Adrenal gland (tissue), 9 donors: ENCODE measurements at regions not wholly inside any gene's neighbourhood (a gene's known extent, or its start where the extent isn't known, plus 50 kb on each side); places are given as distances from the start of the nearest gene placed in this dataset.

Source experiments
- DNase-seq, 7 donors: peaks; one replicate each; pipeline ENCODE4 v3.0.0-alpha.2; 2019 to 2020
- H3K27ac ChIP-seq, 5 donors: fragments of 200-600 bp; sonication (generic) in 4 of 5; 1 replicate in 3 of 5; 2 replicates in 2 of 5; pipeline versions ENCODE4 v1.5.1 to v1.8.0; 2016 to 2020; ENCODE audit warnings: mild to moderate bottlenecking in 1 of 5
- H3K27me3 ChIP-seq: fragments of 200-600 bp; 2 replicates; pipeline ENCODE4 v1.8.0; 2021
- H3K36me3 ChIP-seq, 2 donors: fragments of 200-600 bp; replicated peaks in 1 of 2; 1 replicate in 1 of 2; 2 replicates in 1 of 2; pipeline versions ENCODE4 v1.5.1 to v1.8.0; 2018 to 2022
- H3K4me1 ChIP-seq, 2 donors: fragments of 200-600 bp; replicated peaks in 1 of 2; 1 replicate in 1 of 2; 2 replicates in 1 of 2; pipeline versions ENCODE4 v1.5.1 to v1.8.0; 2018 to 2021
- H3K4me3 ChIP-seq, 4 donors: fragments of 200-600 bp; sonication (generic) in 3 of 4; one replicate each; pipeline ENCODE4 v1.5.1; 2016 to 2018
- H3K9me3 ChIP-seq, 3 donors: fragments of 200-600 bp; sonication (generic) in 1 of 3; replicated peaks in 1 of 3; 1 replicate in 2 of 3; 2 replicates in 1 of 3; pipeline versions ENCODE4 v1.5.1 to v1.8.0; 2016 to 2021
- POLR2A ChIP-seq, 2 donors: fragments of 450-650 bp; IDR thresholded peaks; one replicate each; pipeline ENCODE4 v1.6.1; 2017; ENCODE audit warnings: antibody characterized with exemption in 2 of 2, mild to moderate bottlenecking in 2 of 2, moderate library complexity in 1 of 2
- WGBS, 4 donors: extraction: QIAGEN DNeasy Blood & Tissue Kit in 2 of 4; methylation state at CpG; one replicate each; pipeline versions ENCODE4 v1.1.5 to v1.1.7; 2013 to 2017; 5-methylcytosine and 5-hydroxymethylcytosine counted together
- intact Hi-C, 2 donors: fragments of 100-400 bp; cut with DNase I; formaldehyde crosslinking; loops; one replicate each; pipeline versions ENCODE4 v1.14.1 to v1.15.0; 2022 to 2023
- TF ChIP-seq, protein P1 (sequence below), 6 experiments: fragments of 450-650 bp in 4 of 6; fragments of 200-600 bp in 2 of 6; sonication (generic) in 1 of 6; IDR thresholded peaks; 1 replicate in 5 of 6; 2 replicates in 1 of 6; pipeline versions ENCODE4 v1.5.1 to v1.8.0; 2016 to 2021; ENCODE audit warnings: antibody characterized with exemption in 6 of 6, mild to moderate bottlenecking in 2 of 6, moderate library complexity in 1 of 6
- donor health status: healthy with polysubstance abuse.
- donor health status: Bipolar disorder and iron deficiency.
- donor health status: DM: yes; HTN: yes; CAD: no.
- donor health status: DM: no; HTN: no; CAD: no.
- donor health status: DM: no; HTN: no; CAD: no.

GRCh38 chr5:67904366-67904765, 311.2 kb upstream of the PIK3R1 start:
- no peak for DNase-seq
- H3K9me3 ChIP-seq, result no peaks in the 10 kb centered on the region
- H3K36me3 ChIP-seq, result no peaks in the 10 kb centered on the region
- WGBS, 4 donors, result 55 to 69% (median 64%) methylated on average over 2 of the region's 2 CpGs
- TF ChIP-seq, protein P1, sequence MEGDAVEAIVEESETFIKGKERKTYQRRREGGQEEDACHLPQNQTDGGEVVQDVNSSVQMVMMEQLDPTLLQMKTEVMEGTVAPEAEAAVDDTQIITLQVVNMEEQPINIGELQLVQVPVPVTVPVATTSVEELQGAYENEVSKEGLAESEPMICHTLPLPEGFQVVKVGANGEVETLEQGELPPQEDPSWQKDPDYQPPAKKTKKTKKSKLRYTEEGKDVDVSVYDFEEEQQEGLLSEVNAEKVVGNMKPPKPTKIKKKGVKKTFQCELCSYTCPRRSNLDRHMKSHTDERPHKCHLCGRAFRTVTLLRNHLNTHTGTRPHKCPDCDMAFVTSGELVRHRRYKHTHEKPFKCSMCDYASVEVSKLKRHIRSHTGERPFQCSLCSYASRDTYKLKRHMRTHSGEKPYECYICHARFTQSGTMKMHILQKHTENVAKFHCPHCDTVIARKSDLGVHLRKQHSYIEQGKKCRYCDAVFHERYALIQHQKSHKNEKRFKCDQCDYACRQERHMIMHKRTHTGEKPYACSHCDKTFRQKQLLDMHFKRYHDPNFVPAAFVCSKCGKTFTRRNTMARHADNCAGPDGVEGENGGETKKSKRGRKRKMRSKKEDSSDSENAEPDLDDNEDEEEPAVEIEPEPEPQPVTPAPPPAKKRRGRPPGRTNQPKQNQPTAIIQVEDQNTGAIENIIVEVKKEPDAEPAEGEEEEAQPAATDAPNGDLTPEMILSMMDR (IDR thresholded peaks at IDR 0.05), result no peak
- no peak for TF ChIP-seq POLR2A (IDR thresholded peaks at IDR 0.05)
- intact Hi-C loops, result no loop called here
- no peak overlapping the region for H3K4me3 ChIP-seq
- H3K27ac ChIP-seq, result no peak overlapping the region
- peaks cover 0 to 4% of the 10 kb centered on the region in 2 donors for H3K4me1 ChIP-seq
- H3K27me3 ChIP-seq, result no peaks in the 10 kb centered on the region

- Histone ChIP-seq H3K4me1 (peaks cover 0 to 4% of the 10 kb centered on the region in 2 donors), H3K36me3 (no peaks in the 10 kb centered on the region), H3K4me3 (no peak overlapping the region), H3K27me3 (no peaks in the 10 kb centered on the region), H3K27ac (no peak overlapping the region), H3K9me3 (no peaks in the 10 kb centered on the region)
- intact Hi-C loops, result no loop called here
- TF ChIP-seq POLR2A (IDR thresholded peaks at IDR 0.05), result no peak
- TF ChIP-seq, protein P1 (IDR thresholded peaks at IDR 0.05), result no peak
- 53 to 72% (median 59%) methylated on average over 2 of the region's 2 CpGs for WGBS, 4 donors
- no peak for DNase-seq
Observed at GRCh38 chr5:67903656-67904055, 311.9 kb upstream of the PIK3R1 start.

DNA sequence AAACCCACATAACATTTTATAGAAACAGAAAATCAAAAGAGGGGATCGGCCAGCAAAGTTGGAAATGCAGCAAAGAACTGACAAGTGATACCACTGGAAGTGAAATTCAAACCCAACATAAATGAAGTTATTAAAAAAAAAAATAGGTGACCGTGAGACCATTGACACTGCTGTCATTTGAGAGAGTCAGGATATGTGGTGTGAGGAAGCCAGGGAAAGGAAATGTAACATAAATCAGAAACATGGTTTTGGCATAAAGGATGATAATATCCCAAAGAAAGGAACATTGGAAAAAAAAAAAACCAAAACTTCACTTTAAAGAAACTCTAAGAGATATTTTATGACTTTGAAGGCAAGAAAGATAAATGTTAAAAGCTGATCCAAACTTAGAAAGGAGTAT, 312.4 kb upstream of the PIK3R1 start:
- Histone ChIP-seq H3K27me3 (no peaks in the 10 kb centered on the region), H3K4me3 (no peak overlapping the region), H3K36me3 (no peaks in the 10 kb centered on the region), H3K9me3 (no peaks in the 10 kb centered on the region), H3K4me1 (peaks cover 0 to 4% of the 10 kb centered on the region in 2 donors), H3K27ac (no peak overlapping the region)
- DNase-seq, result no peak
- WGBS, 4 donors, result 53 to 62% (median 55%) methylated on average over 2 of the region's 2 CpGs
- intact Hi-C loops, result no loop called here
- no peak for TF ChIP-seq POLR2A (IDR thresholded peaks at IDR 0.05)
- TF ChIP-seq, protein P1 (IDR thresholded peaks at IDR 0.05), result no peak

GRCh38 chr5:67902497-67902830, 313.1 kb upstream of the PIK3R1 start:
- 67 to 88% (median 78%) methylated on average over 1 of the region's 1 CpG for WGBS, 4 donors
- no peak for TF ChIP-seq POLR2A (IDR thresholded peaks at IDR 0.05)
- TF ChIP-seq, protein P1 (IDR thresholded peaks at IDR 0.05), result no peak
- Histone ChIP-seq H3K27me3 (no peaks in the 10 kb centered on the region), H3K4me1 (peaks cover 0 to 4% of the 10 kb centered on the region in 2 donors), H3K9me3 (no peaks in the 10 kb centered on the region), H3K27ac (no peak overlapping the region), H3K36me3 (no peaks in the 10 kb centered on the region), H3K4me3 (no peak overlapping the region)
- no peak for DNase-seq
- intact Hi-C loops, result no loop called here
